CD4-positive, CD25-positive, alpha-beta regulatory T cell (primary cell): ENCODE measurements at regions not wholly inside any gene's neighbourhood (a gene's known extent, or its start where the extent isn't known, plus 50 kb on each side); places are given as distances from the start of the nearest gene placed in this dataset.
"Not testable (repeated sequence)": the region's sequence is repeated elsewhere in the genome, so short reads cannot be mapped to it uniquely, and the experiment has no call there.

Experiments
- ATAC-seq, 2 donors: fragments of 150-1000 bp; cut with Tn5 transposase; one replicate each; pipeline ENCODE4 v1.10.0; 2021; ENCODE audit warnings: low read depth in 2 of 2, moderate number of reproducible peaks in 2 of 2, moderate library complexity in 1 of 2
- DNase-seq, 3 donors: peaks; one replicate each; pipeline versions ENCODE4 v3.0.0 to v3.0.0-alpha.2; 2012 to 2022; ENCODE audit warnings: mixed read lengths in 1 of 3
- H3K27ac ChIP-seq: one replicate; pipeline ENCODE4 v1.7.0; 2013; ENCODE audit warnings: mild to moderate bottlenecking, low read length; ENCODE audit not compliant: insufficient read depth, poor library complexity, severe bottlenecking
- H3K27me3 ChIP-seq: one replicate; pipeline ENCODE4 v1.7.0; 2013; ENCODE audit warnings: low read length; ENCODE audit not compliant: control insufficient read depth, insufficient read depth
- H3K36me3 ChIP-seq: one replicate; pipeline ENCODE4 v1.7.0; 2013; ENCODE audit warnings: mild to moderate bottlenecking, low read length, moderate library complexity; ENCODE audit not compliant: control insufficient read depth, insufficient read depth
- H3K4me1 ChIP-seq: 2 replicates; pipeline ENCODE4 v1.7.0; 2013; ENCODE audit warnings: mild to moderate bottlenecking, low read length; ENCODE audit not compliant: insufficient read depth, control insufficient read depth, poor library complexity, severe bottlenecking
- H3K4me3 ChIP-seq: one replicate; pipeline ENCODE4 v1.7.0; 2013; ENCODE audit warnings: low read depth, mild to moderate bottlenecking, low read length, moderate library complexity
- H3K9me3 ChIP-seq, 2 experiments: 1 replicate in 1 of 2; 2 replicates in 1 of 2; pipeline ENCODE4 v1.7.0; 2013; ENCODE audit warnings: low read length in 2 of 2, mild to moderate bottlenecking in 1 of 2, moderate library complexity in 1 of 2; ENCODE audit not compliant: control insufficient read depth in 2 of 2
- H3K27ac Mint-ChIP-seq, 3 donors: one replicate each; pipeline ENCODE4 v1.8.0; 2020 to 2022; ENCODE audit warnings: mild to moderate bottlenecking in 3 of 3, mixed read lengths in 3 of 3, moderate library complexity in 2 of 3
- H3K27me3 Mint-ChIP-seq: one replicate; pipeline ENCODE4 v1.8.0; 2022; ENCODE audit warnings: mild to moderate bottlenecking, mixed read lengths
- H3K36me3 Mint-ChIP-seq: one replicate; pipeline ENCODE4 v1.8.0; 2020; ENCODE audit warnings: mixed read lengths
- H3K4me1 Mint-ChIP-seq, 4 donors: one replicate each; pipeline ENCODE4 v1.8.0; 2020 to 2022; ENCODE audit warnings: mixed read lengths in 4 of 4, mild to moderate bottlenecking in 1 of 4
- H3K4me3 Mint-ChIP-seq, 4 donors: one replicate each; pipeline ENCODE4 v1.8.0; 2020 to 2022; ENCODE audit warnings: mild to moderate bottlenecking in 4 of 4, mixed read lengths in 4 of 4, moderate library complexity in 3 of 4
- H3K9me3 Mint-ChIP-seq, 7 donors: one replicate each; pipeline ENCODE4 v1.8.0; 2020 to 2022; ENCODE audit warnings: mixed read lengths in 7 of 7, mild to moderate bottlenecking in 3 of 7, moderate library complexity in 2 of 7

DNA sequence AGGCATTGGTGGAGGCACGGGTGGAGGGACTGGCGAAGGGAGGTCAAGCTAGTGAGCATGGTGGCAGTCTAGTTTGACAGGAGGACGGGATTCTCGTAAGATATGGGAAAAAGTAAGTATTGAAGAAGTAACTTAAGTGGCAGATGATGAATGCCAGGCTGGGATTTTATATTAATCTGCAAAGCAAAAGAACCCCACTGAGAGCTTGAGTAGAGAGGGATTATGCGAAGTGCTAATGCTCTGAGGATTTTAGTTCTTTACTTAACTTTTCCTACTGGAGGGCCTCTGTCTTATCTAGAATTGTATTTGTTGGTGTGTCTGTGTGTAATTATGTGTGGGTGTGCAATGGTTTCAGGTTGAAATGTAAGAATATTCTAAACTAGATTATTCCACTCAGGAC lies 327.9 kb downstream of the FAT4 start:
- Histone ChIP-seq H3K4me1 (no peaks in the 10 kb centered on the region), H3K4me3 (no peak overlapping the region), H3K36me3 (no peaks in the 10 kb centered on the region), H3K27ac (no peak overlapping the region), H3K9me3 (no peaks in the 10 kb centered on the region), H3K27me3 (no peaks in the 10 kb centered on the region)
- Mint-ChIP-seq H3K4me1 (no peaks in the 10 kb centered on the region), H3K36me3 (no peaks in the 10 kb centered on the region), H3K27ac (no peak overlapping the region), H3K9me3 (peaks cover 0 to 8% (median 4%) of the 10 kb centered on the region in 7 donors), H3K4me3 (no peak overlapping the region), H3K27me3 (no peaks in the 10 kb centered on the region)
- ATAC-seq: no peak
- DNase-seq: no peak

DNA sequence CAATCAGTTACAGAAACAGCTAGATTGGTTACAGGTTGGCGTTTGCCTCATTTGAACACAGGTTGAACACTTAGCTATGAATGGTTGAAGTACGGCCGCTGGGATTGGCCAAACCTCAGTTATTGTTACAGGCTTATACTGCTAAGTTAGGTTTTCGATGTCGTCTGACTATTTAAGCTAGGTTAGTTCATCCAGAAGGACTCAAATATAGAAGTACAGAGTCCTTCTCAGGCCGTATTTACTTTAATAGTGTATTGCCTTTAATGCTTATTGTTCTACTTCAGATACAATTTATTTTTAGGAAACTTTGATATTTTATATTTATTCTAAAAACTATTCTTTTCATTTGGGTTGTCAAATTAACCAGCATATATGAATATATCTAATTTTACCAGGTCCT lies 334.7 kb downstream of the FAT4 start:
- no peak for DNase-seq
- H3K27ac Mint-ChIP-seq: no peak overlapping the region
- Histone ChIP-seq H3K36me3 (no peaks in the 10 kb centered on the region), H3K9me3 (no peaks in the 10 kb centered on the region), H3K27ac (no peak overlapping the region), H3K4me1 (no peaks in the 10 kb centered on the region), H3K27me3 (no peaks in the 10 kb centered on the region), H3K4me3 (no peak overlapping the region)
- no peaks in the 10 kb centered on the region for H3K27me3 Mint-ChIP-seq
- no peaks in the 10 kb centered on the region for H3K36me3 Mint-ChIP-seq
- ATAC-seq: no peak
- H3K9me3 Mint-ChIP-seq: peaks cover 3 to 19% (median 5%) of the 10 kb centered on the region in 7 donors
- no peaks in the 10 kb centered on the region for H3K4me1 Mint-ChIP-seq
- H3K4me3 Mint-ChIP-seq: no peak overlapping the region

DNA sequence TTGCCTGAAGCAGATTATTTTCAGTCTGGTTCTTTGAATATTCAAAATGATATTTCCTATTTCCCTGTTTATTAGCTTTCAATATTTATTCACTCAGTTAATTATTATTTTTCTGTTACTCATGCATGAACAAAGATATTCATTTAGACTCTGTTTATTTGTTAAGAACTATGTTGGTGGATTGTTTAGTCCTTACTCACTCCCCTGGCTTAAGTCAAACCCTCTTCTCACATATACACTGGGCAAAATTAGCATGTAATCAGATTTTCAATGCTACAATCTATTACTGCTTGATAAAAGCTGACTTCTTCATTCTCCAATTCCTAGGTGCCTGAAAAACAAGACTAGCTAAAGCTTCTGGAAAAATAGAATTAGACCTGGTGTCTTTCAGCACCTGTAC lies 335.8 kb downstream of the FAT4 start:
- no peaks in the 10 kb centered on the region for H3K9me3 ChIP-seq
- DNase-seq: no peak
- Mint-ChIP-seq H3K9me3 (peaks cover 0 to 16% (median 7%) of the 10 kb centered on the region in 7 donors), H3K4me1 (no peaks in the 10 kb centered on the region), H3K36me3 (no peaks in the 10 kb centered on the region), H3K27me3 (no peaks in the 10 kb centered on the region), H3K4me3 (no peak overlapping the region), H3K27ac (no peak overlapping the region)
- no peak overlapping the region for H3K4me3 ChIP-seq
- H3K4me1 ChIP-seq: no peaks in the 10 kb centered on the region
- no peak overlapping the region for H3K27ac ChIP-seq
- no peak for ATAC-seq
- H3K27me3 ChIP-seq: no peaks in the 10 kb centered on the region
- H3K36me3 ChIP-seq: no peaks in the 10 kb centered on the region

DNA sequence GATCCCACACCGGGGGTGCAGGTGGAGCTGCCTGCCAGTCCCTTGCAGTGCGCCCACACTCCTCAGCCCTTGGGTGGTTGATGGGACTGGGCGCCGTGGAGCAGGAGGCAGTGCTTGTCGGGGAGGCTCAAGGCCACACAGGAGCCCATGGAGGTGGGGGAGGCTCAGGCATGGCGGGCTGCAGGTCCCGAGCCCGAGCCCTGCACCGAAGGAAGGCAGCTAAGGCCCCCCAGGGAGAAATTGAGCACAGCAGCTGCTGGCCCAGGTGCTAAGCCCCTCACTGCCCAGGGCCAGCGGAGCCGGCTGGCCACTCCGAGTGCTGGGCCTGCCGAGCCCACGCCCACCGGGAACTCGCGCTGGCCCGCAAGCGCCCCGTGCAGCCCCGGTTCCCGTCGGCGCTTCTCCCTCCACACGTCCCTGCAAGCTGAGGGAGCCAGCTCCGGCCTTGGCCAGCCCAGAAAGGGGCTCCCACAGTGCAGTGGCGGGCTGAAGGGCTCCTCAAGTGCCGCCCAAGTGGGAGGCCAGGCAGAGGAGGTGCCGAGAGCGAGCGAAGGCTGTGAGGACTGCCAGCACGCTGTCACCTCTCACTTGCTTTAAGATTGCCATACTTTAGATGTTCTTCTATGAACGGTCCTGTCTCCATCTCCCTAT lies 337.1 kb downstream of the FAT4 start:
- not testable (repeated sequence) for ATAC-seq, H3K4me1 ChIP-seq, H3K36me3 ChIP-seq, H3K27me3 ChIP-seq, DNase-seq, H3K4me3 Mint-ChIP-seq, H3K4me1 Mint-ChIP-seq, H3K4me3 ChIP-seq, H3K27ac ChIP-seq, H3K9me3 ChIP-seq, H3K36me3 Mint-ChIP-seq, H3K27me3 Mint-ChIP-seq, H3K27ac Mint-ChIP-seq
- H3K9me3 Mint-ChIP-seq: peaks cover 0 to 17% (median 7%) of the 10 kb centered on the region in 7 donors

DNA sequence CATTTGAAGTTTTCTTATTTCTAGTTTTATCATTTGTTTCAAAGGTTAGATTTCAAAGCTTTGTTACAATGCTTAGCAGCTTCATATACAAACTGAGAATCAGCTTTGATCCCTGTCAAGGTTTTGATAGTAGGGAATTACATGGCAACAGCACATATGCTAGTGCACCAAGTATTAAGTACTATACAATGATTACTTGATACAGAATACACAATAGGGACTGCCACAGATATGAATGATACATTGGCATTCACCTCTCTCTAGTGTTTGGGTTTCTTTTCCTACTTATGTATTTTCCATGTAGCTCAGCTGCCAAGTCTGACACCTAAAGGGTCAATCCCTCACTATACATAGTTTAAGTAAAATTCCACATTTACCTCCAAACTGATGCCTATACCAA lies 344.0 kb downstream of the FAT4 start:
- Mint-ChIP-seq H3K9me3 (peaks cover 0 to 14% (median 4%) of the 10 kb centered on the region in 7 donors), H3K27ac (no peak overlapping the region), H3K36me3 (no peaks in the 10 kb centered on the region), H3K4me3 (no peak overlapping the region), H3K27me3 (no peaks in the 10 kb centered on the region), H3K4me1 (no peaks in the 10 kb centered on the region)
- H3K36me3 ChIP-seq: no peaks in the 10 kb centered on the region
- H3K4me3 ChIP-seq: no peak overlapping the region
- no peak for DNase-seq
- no peak for ATAC-seq
- no peaks in the 10 kb centered on the region for H3K9me3 ChIP-seq
- no peaks in the 10 kb centered on the region for H3K4me1 ChIP-seq
- no peak overlapping the region for H3K27ac ChIP-seq
- no peaks in the 10 kb centered on the region for H3K27me3 ChIP-seq

DNA sequence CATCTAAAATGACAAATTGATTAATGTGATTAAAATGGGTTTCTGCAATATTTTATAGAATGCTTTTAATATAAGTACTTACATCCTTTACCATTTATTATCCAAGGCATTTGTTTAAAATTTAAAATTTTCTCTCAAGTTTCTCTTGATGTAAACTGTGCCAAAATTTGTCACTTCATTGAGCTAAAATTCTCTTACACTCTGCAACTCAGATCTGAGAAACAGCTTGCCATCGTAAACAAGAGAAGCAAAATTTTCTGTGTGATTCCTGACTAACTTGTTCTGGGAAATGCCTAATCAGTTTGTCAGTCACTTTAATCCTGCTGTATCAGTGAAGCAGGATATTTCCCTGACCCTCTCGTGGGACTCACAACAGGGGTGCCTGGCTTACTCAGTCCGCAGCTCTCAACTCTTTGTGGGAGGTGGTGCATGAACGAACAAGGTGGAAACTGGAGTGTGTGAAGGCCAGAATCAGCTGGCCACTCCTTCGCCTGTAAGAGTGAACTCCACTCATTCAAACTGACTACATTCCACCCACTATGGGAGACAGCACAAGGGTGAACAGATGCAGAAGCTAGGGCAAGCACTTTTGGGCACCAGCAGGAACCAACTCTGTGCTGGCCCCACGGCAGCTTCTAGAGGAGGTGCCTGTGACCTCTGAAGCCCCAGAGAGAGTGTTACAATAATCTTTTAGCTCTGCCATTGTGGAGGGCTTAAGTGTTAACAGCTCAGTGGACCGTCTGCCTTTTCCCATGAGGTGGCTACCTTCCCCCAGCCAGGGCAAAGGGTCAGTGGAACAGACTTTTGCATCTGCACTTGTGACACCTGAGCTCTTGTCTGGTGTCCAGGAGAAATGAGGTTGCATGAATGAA lies 349.4 kb downstream of the FAT4 start:
- DNase-seq (no peak), ATAC-seq (no peak)
- no peaks in the 10 kb centered on the region for H3K4me1 ChIP-seq
- no peaks in the 10 kb centered on the region for H3K36me3 ChIP-seq
- Mint-ChIP-seq H3K36me3 (no peaks in the 10 kb centered on the region), H3K27me3 (no peaks in the 10 kb centered on the region), H3K27ac (no peak overlapping the region), H3K4me1 (no peaks in the 10 kb centered on the region), H3K4me3 (no peak overlapping the region), H3K9me3 (peaks cover 0 to 12% (median 5%) of the 10 kb centered on the region in 7 donors)
- H3K9me3 ChIP-seq: no peaks in the 10 kb centered on the region
- H3K4me3 ChIP-seq: no peak overlapping the region
- no peaks in the 10 kb centered on the region for H3K27me3 ChIP-seq
- no peak overlapping the region for H3K27ac ChIP-seq

DNA sequence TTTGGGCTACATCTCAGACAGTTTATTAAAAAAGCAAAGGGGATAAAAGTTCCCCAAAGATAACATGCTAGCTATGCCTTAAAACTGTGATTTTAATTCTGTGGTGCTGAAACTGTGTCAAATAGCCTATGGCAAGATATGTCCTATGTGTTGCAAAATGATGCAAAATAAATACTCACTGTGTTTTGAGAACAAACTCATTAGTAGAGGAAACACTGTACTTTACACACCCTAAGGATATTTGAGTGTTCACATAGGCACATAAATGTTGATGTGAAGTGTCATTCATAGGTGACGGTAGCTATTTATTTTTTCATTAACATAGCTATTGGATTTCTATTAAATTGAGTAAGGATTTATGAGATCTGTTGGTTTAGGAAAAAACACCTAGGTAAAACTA lies 351.9 kb downstream of the FAT4 start:
- no peak overlapping the region for H3K4me3 Mint-ChIP-seq
- no peak overlapping the region for H3K4me3 ChIP-seq
- no peaks in the 10 kb centered on the region for H3K4me1 ChIP-seq
- no peaks in the 10 kb centered on the region for H3K27me3 ChIP-seq
- ATAC-seq: no peak
- H3K27me3 Mint-ChIP-seq: no peaks in the 10 kb centered on the region
- no peaks in the 10 kb centered on the region for H3K36me3 Mint-ChIP-seq
- peaks cover 2 to 13% (median 6%) of the 10 kb centered on the region in 7 donors for H3K9me3 Mint-ChIP-seq
- H3K27ac Mint-ChIP-seq: no peak overlapping the region
- DNase-seq: no peak
- H3K9me3 ChIP-seq: no peaks in the 10 kb centered on the region
- no peaks in the 10 kb centered on the region for H3K36me3 ChIP-seq
- no peak overlapping the region for H3K27ac ChIP-seq
- H3K4me1 Mint-ChIP-seq: no peaks in the 10 kb centered on the region

DNA sequence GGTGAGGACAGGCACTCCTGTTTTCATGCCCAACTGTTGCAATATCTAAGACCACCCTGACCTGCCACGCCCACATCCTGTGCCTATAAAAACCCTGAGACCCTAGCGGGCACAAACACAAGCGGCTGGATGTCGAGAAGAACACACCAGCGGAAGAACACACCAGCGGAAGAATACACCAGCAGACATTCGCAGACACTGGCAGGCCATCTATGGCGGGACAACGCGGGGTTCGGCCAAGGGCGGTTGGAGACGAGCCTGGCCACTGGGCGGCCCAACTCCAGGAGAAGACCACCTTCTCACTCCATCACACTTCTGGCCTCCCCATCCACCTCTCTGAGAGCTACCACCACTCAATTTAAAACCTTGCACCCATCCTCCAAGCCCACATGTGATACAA lies 361.4 kb downstream of the FAT4 start:
- Histone ChIP-seq H3K9me3 (peaks cover 0 to 2% of the 10 kb centered on the region in 2 experiments), H3K4me1 (no peaks in the 10 kb centered on the region), H3K27me3 (no peaks in the 10 kb centered on the region), H3K4me3 (no peak overlapping the region), H3K36me3 (no peaks in the 10 kb centered on the region), H3K27ac (no peak overlapping the region)
- Mint-ChIP-seq H3K4me3 (no peak overlapping the region), H3K36me3 (no peaks in the 10 kb centered on the region), H3K27ac (no peak overlapping the region), H3K27me3 (no peaks in the 10 kb centered on the region), H3K9me3 (peaks cover 0 to 6% (median 1%) of the 10 kb centered on the region in 7 donors), H3K4me1 (no peaks in the 10 kb centered on the region)
- DNase-seq (no peak), ATAC-seq (no peak)
